ENCODE measurements at regions not wholly inside any gene's neighbourhood (a gene's known extent, or its start where the extent isn't known, plus 50 kb on each side); places are given as distances from the start of the nearest gene placed in this dataset.

GRCh38 chr4:77375866-77376607 is 219.0 kb downstream of the CCNG2 start:
- Histone ChIP-seq H3K9me3 (ENCODE audit: low read depth) (no peaks in the 10 kb centered on the region), H3F3A (ENCODE audit: insufficient read depth) (no peaks in the 10 kb centered on the region), H2AFZ (no peak overlapping the region), H3K27ac (no peak overlapping the region), H3K4me1 (ENCODE audit: insufficient read depth) (no peaks in the 10 kb centered on the region), H3K9me2 (ENCODE audit: insufficient read depth) (no peaks in the 10 kb centered on the region), H3K36me3 (ENCODE audit: low read depth) (no peaks in the 10 kb centered on the region), H3K4me3 (no peak overlapping the region), H3K9ac (no peak overlapping the region), H4K20me1 (ENCODE audit: insufficient read depth) (no peaks in the 10 kb centered on the region), H3K27me3 (replicated peaks; ENCODE audit: insufficient read depth) (peaks cover 54% of the 10 kb centered on the region), H3K79me2 (ENCODE audit: insufficient read depth) (no peaks in the 10 kb centered on the region), H3K4me2 (ENCODE audit: unreplicated experiment) (no peak overlapping the region)
- 18 to 29% methylated on average over 2 of the region's 2 CpGs for WGBS, 2 experiments (ENCODE audit: low coverage in 1 of 2, low lambda C conversion rate in 2 of 2, missing lambda C conversion rate in 2 of 2)
- TF ChIP-seq EZH2phosphoT487 (IDR thresholded peaks at IDR 0.05; ENCODE audit: insufficient read depth, low read depth) = no peak
- no peak for TF ChIP-seq EZH2 (IDR thresholded peaks at IDR 0.05; ENCODE audit: insufficient read depth, poor library complexity, severe bottlenecking)
- in situ Hi-C loops (cut with MboI) = no loop called here
- DNase-seq = no peak

- in situ Hi-C loops (cut with MboI) = no loop called here
- Histone ChIP-seq H3K9me2 (ENCODE audit: insufficient read depth) (no peaks in the 10 kb centered on the region), H3K79me2 (ENCODE audit: insufficient read depth) (no peaks in the 10 kb centered on the region), H3F3A (ENCODE audit: insufficient read depth) (no peaks in the 10 kb centered on the region), H4K20me1 (ENCODE audit: insufficient read depth) (no peaks in the 10 kb centered on the region), H3K27me3 (replicated peaks; ENCODE audit: insufficient read depth) (peaks cover 54% of the 10 kb centered on the region), H3K27ac (no peak overlapping the region), H3K9me3 (ENCODE audit: low read depth) (no peaks in the 10 kb centered on the region), H3K9ac (no peak overlapping the region), H2AFZ (no peak overlapping the region), H3K4me1 (ENCODE audit: insufficient read depth) (no peaks in the 10 kb centered on the region), H3K4me2 (ENCODE audit: unreplicated experiment) (no peak overlapping the region), H3K4me3 (no peak overlapping the region), H3K36me3 (ENCODE audit: low read depth) (no peaks in the 10 kb centered on the region)
- WGBS, 2 experiments (ENCODE audit: low coverage in 1 of 2, low lambda C conversion rate in 2 of 2, missing lambda C conversion rate in 2 of 2) = 34 to 37% methylated on average over 8 of the region's 8 CpGs
- TF ChIP-seq EZH2phosphoT487 (IDR thresholded peaks at IDR 0.05; ENCODE audit: insufficient read depth, low read depth) (no peak), EZH2 (IDR thresholded peaks at IDR 0.05; ENCODE audit: insufficient read depth, poor library complexity, severe bottlenecking) (no peak)
- no peak for DNase-seq
Measured at GRCh38 chr4:77376788-77377460, 219.9 kb downstream of the CCNG2 start.

- no peak for DNase-seq
- H3K27ac ChIP-seq = no peak overlapping the region
- no peaks in the 10 kb centered on the region for H3K9me3 ChIP-seq (ENCODE audit: low read depth)
- H3K36me3 ChIP-seq (ENCODE audit: low read depth) = no peaks in the 10 kb centered on the region
- H3K9me2 ChIP-seq (ENCODE audit: insufficient read depth) = no peaks in the 10 kb centered on the region
- no peaks in the 10 kb centered on the region for H3F3A ChIP-seq (ENCODE audit: insufficient read depth)
- no peaks in the 10 kb centered on the region for H4K20me1 ChIP-seq (ENCODE audit: insufficient read depth)
- H3K4me1 ChIP-seq (ENCODE audit: insufficient read depth) = no peaks in the 10 kb centered on the region
- H2AFZ ChIP-seq = no peak overlapping the region
- no peak overlapping the region for H3K4me3 ChIP-seq
- no peak overlapping the region for H3K4me2 ChIP-seq (ENCODE audit: unreplicated experiment)
- no peaks in the 10 kb centered on the region for H3K79me2 ChIP-seq (ENCODE audit: insufficient read depth)
- peaks cover 43% of the 10 kb centered on the region for H3K27me3 ChIP-seq (replicated peaks; ENCODE audit: insufficient read depth)
- no peak overlapping the region for H3K9ac ChIP-seq
- in situ Hi-C loops (cut with MboI) = no loop called here
- TF ChIP-seq EZH2phosphoT487 (IDR thresholded peaks at IDR 0.05; ENCODE audit: insufficient read depth, low read depth) (no peak), EZH2 (IDR thresholded peaks at IDR 0.05; ENCODE audit: insufficient read depth, poor library complexity, severe bottlenecking) (no peak)
Measured at GRCh38 chr4:77384094-77384493, 221.5 kb upstream of the CXCL13 start.

- H3K27ac ChIP-seq = no peak overlapping the region
- no peak overlapping the region for H3K9ac ChIP-seq
- 2 to 4% methylated on average over 4 of the region's 4 CpGs for WGBS, 2 experiments (ENCODE audit: low coverage in 1 of 2, low lambda C conversion rate in 2 of 2, missing lambda C conversion rate in 2 of 2)
- no peaks in the 10 kb centered on the region for H3K9me3 ChIP-seq (ENCODE audit: low read depth)
- H3F3A ChIP-seq (ENCODE audit: insufficient read depth) = no peaks in the 10 kb centered on the region
- H3K27me3 ChIP-seq (replicated peaks; ENCODE audit: insufficient read depth) = peaks cover 46% of the 10 kb centered on the region
- H3K4me2 ChIP-seq (ENCODE audit: unreplicated experiment) = no peak overlapping the region
- H3K9me2 ChIP-seq (ENCODE audit: insufficient read depth) = no peaks in the 10 kb centered on the region
- H3K36me3 ChIP-seq (ENCODE audit: low read depth) = no peaks in the 10 kb centered on the region
- peak; percentile 77 for DNase-seq
- no peak for TF ChIP-seq EZH2 (IDR thresholded peaks at IDR 0.05; ENCODE audit: insufficient read depth, poor library complexity, severe bottlenecking)
- no peak for TF ChIP-seq EZH2phosphoT487 (IDR thresholded peaks at IDR 0.05; ENCODE audit: insufficient read depth, low read depth)
- no peaks in the 10 kb centered on the region for H3K4me1 ChIP-seq (ENCODE audit: insufficient read depth)
- no peak overlapping the region for H2AFZ ChIP-seq
- H3K79me2 ChIP-seq (ENCODE audit: insufficient read depth) = no peaks in the 10 kb centered on the region
- in situ Hi-C loops (cut with MboI) = loop anchor here (5.0 kb wide), 1 partner anchor 212 kb away; no protein-coding TSS in a partner anchor
- no peaks in the 10 kb centered on the region for H4K20me1 ChIP-seq (ENCODE audit: insufficient read depth)
- no peak overlapping the region for H3K4me3 ChIP-seq
Measured at GRCh38 chr4:77385124-77385969, 220.3 kb upstream of the CXCL13 start.

All from GM23248 (cell line).